Stimulated activated CD4-positive, alpha-beta T cell treated with anti-CD3 and anti-CD28 coated beads, Interleukin-2, amount 100 ng/mL, for 24 hours (primary cell): ENCODE measurements at regions not wholly inside any gene's neighbourhood (a gene's known extent, or its start where the extent isn't known, plus 50 kb on each side); places are given as distances from the start of the nearest gene placed in this dataset.

ENCODE experiments used
- DNase-seq, 2 donors: peaks; one replicate each; pipeline ENCODE4 v3.0.0-alpha.2; 2020

- DNase-seq = no peak
These were observed 104.9 kb upstream of the ANKH start for GRCh38 chr5:14976486-14976885.

GRCh38 chr5:14971873-14972272 is 100.3 kb upstream of the ANKH start:
- DNase-seq = no peak

GRCh38 chr5:14968796-14969195 is 97.2 kb upstream of the ANKH start:
- DNase-seq = no peak

DNA sequence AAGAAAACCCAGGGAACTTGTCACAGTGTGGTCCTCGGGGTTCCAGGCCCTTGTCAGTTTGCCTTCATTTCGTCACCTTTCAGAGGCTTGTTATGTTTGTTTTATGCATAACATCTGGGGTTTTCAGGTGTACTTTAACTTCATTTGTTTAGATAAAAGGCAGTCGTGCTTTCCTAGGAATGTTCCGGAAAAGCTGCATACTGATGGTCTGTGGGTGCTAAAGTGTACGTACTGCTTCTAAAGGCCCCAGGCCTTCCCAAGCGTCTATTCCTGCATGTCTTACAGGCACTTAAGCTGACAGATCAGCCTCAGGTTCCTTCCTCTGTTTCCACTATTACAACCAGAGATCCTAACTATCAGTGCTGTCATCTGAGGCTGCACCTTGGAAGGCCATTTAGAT is 95.6 kb upstream of the ANKH start:
- DNase-seq = no peak

DNA sequence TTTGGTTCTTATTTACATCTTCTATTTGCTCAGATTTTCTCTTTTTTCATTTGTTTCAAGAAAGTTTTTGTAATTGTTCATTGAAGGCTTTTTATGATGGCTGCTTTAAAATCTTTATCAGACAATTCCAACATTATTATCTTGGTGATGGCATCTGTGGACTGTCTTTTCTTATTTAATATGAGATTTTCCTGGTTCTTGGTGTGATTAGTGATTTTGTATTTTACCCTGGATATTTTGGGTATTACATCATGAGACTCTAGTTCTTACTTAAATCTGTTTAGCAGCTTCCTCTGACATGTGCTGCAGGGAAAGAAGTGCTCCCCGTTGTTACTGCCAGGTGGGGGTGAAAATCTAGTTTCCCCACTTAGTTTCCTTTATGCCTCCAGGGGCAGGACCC is 94.2 kb upstream of the ANKH start:
- no peak for DNase-seq

DNA sequence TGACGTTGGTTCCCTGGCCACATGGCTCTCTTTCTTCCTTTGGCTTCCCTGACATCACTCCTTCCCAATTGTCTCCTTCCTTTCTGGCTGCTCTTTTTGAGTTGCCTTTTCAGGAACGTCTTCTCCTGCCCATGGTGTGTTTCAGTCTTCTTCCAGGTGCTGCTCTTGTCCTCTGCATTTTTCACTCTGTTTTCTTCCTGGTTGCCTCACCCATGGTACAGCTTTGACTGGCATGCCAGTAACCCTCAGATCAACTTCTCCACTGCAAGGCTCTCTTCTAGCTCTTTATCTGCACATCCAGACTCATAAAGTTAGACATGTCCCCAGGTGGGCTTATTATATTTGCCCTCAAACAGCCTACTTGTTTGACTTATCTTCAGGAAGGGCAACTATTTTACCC is 91.0 kb upstream of the ANKH start:
- no peak for DNase-seq

DNA sequence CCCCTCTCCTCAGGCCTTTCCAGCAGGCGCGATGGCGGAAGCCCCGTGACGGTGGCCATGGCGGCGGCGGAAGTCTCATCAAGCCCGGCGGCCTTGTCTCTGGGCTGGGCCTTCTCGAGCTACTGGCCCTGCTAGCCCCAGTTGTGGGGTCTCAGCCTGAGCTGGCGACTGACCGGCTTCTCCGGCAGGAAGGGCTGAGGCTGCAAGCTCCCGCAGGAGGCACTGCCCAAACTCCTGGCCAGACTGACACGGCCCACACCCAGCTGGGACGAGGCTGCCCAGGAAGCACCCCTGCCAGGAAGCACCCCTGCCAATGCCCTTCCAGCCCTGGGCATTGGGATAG is 88.5 kb upstream of the ANKH start:
- DNase-seq = no peak

- DNase-seq = no peak
These were observed 88.0 kb upstream of the ANKH start for GRCh38 chr5:14959399-14960119.

GRCh38 chr5:14958188-14958587 is 86.6 kb upstream of the ANKH start:
- no peak for DNase-seq

DNA sequence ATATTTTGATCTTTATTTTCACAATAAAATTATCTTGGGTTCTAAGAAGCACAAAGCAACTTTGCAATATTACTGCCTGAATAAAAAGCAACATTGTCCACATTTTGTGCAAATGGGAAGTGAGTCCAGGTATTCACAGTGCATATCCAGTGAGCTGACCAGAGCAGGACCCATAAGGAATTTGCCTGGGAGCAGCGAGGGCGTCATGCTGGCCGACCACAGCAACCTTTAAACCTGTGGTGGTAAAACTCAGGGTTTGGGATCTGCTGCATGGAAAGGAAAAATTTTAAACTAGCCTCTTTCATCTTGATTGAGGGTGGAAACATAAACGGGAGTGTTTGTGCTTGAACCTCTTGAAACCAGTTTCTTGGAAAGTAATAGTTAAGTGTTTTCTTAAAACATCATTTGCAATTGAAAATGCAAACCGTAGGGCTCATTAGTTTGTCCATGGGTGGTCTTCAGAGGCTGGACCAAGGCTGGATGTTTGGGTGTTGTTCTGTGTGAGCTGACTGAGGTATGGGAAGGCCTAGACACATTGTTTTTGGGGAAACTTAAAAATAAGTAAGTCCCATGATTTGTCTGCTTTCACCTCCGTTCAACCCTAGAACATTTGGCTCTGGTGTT is 85.0 kb upstream of the ANKH start:
- no peak for DNase-seq

GRCh38 chr5:14954616-14955343 is 83.2 kb upstream of the ANKH start:
- DNase-seq = no peak

GRCh38 chr5:14954216-14954615 is 82.6 kb upstream of the ANKH start:
- DNase-seq = no peak

DNA sequence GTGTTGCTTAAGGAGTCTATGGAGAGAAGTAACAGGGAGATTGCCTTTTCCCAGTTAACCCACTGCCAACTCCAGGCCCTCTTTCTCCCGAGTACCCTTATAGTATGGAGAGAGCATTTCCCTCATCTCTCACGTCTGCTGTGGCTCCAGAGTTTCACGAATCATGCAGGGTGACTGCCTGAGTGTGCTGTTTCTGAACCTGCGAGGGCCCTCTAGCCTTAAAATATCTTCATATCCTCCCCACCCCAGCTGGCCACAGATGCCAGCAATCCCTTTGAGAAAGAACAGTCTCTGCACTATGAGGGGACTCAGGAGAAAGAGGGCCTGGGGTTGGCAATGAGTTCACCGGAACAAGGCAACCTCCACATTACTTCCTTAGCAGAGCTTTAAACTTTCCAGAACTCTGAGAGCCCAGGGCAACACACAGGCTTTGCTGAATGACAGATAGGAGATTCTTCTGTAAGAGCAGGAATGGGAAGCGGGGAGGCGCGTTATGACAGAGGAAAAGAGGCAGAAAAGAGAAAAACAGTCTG is 81.6 kb upstream of the ANKH start:
- no peak for DNase-seq

DNA sequence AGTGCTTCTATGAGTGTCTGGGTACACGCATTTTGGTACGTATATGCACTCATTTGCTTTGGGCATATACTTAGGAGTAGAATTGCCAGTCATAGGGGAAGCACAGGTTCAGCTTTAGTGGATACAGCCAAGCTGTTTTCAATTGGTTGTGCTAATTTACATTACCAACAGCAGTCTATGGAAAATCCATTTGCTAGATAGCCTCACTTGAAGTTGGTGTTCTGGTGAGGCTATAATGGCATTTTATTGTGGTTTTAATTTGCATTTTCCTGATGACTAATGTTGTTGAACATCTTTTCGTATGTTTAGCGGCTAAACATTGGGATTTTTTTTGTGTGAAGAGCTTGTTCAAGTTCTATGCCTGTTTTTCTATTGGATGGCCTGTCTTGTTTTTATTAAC is 76.8 kb upstream of the ANKH start:
- DNase-seq = no peak

DNA sequence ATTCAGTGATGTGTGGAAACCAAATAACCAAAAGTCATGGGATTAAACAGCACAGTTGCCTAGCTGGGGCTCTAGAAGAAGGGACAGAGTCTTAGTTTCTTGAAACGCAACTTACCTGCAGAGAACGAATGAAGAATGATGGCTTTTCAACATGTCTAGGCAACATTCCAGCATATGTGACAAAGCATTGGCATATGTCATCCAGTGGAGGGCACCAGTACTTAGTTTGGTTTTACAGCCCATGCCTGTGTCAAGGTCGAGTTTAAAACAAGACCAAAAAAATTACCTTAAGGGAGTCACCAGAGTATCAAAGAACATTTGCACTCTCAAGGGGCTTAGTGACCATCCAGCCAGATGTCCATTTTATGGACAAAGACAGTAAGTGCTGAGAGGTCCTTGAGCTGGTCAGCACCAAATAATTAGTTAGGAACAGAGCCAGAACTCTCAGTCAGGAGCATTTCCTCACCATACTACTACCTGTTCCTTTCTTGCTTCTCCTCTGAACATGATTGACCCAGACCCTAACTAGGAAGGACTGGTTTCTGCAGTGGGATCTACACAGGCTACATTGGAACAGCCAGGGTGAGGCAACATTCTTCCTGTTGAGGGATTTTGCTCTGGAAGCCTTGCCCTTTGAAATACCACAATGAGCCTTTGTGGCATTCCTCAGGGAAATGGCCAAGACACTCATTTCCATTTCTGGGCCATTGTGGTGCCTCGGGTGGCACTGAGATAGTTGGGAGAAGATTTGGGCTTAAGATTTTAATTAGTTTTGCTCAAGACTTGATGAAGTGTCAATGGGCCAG is 75.4 kb upstream of the ANKH start:
- no peak for DNase-seq

DNA sequence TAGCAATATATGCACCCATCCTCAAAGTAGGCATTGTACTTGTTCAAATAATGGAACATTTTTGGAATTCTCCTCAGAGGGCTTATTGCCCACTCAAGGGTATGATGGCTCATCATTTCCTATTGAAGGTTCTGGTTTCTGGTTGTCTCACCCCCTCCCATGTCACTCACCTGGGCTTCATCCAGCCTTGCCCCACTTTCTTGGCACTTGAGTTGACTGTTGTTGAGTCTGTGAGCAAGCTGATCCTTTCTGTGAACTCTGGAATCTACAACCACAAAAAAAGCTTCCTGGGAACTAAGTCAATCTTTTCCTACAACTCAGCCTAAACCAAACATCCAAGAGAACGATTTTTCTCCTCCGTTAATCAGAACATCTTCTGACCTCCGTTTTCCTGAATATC is 73.9 kb upstream of the ANKH start:
- DNase-seq = no peak

GRCh38 chr5:14944996-14945395 is 73.4 kb upstream of the ANKH start:
- DNase-seq = no peak

DNA sequence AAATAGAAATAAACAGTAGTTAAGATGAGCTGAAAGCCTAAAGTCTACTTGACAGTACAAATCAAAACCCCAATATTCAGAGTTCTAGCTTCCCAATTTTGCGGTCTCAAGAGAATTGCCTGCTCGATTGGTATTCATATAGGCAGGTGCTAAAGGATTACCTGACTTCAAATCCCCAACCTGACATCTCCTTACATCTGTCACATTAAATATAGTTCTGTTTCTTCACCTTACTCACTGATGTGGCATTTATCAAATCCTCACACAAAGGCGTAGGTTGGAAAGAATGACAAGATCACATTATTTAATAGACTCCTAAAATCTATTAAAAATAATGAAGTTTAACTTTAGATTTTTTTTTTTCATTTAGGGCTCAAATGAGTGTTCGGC is 72.8 kb upstream of the ANKH start:
- DNase-seq = no peak

- DNase-seq = no peak
These were observed 70.6 kb upstream of the ANKH start for GRCh38 chr5:14942212-14942611.

DNA sequence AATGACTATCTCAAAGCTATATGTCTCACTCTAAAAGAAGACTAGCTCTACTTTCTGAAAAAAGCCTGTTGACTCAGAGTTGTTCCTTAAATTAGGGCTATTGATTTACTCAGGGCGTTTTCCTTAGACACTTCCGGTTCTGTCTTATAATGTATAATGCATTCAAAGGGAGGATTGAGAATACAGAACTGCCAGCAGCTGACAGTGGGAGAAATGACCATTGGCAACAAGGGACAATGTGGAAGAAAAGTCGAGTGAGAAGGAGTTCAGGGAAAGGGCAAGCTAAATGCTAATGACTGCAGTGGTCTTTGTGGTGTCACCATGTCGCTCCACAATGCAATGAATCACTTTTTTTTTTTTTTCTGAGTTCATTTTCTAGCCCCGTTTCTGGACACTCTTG is 65.7 kb upstream of the ANKH start:
- DNase-seq = no peak

- DNase-seq = no peak
These were observed 65.0 kb upstream of the ANKH start for GRCh38 chr5:14936588-14936987.

GRCh38 chr5:14935341-14935740 is 63.8 kb upstream of the ANKH start:
- no peak for DNase-seq

GRCh38 chr5:14932902-14933469 is 61.4 kb upstream of the ANKH start:
- DNase-seq = no peak
